HG02884 (cell line): ENCODE measurements at regions not wholly inside any gene's neighbourhood (a gene's known extent, or its start where the extent isn't known, plus 50 kb on each side); places are given as distances from the start of the nearest gene placed in this dataset.

Source experiments
- ATAC-seq: cut with Tn5 transposase; IDR thresholded peaks from one replicate; pipeline ENCODE4 v1.9.1; 2021; ENCODE audit warnings: mild to moderate bottlenecking, moderate library complexity; ENCODE audit not compliant: unreplicated experiment

DNA sequence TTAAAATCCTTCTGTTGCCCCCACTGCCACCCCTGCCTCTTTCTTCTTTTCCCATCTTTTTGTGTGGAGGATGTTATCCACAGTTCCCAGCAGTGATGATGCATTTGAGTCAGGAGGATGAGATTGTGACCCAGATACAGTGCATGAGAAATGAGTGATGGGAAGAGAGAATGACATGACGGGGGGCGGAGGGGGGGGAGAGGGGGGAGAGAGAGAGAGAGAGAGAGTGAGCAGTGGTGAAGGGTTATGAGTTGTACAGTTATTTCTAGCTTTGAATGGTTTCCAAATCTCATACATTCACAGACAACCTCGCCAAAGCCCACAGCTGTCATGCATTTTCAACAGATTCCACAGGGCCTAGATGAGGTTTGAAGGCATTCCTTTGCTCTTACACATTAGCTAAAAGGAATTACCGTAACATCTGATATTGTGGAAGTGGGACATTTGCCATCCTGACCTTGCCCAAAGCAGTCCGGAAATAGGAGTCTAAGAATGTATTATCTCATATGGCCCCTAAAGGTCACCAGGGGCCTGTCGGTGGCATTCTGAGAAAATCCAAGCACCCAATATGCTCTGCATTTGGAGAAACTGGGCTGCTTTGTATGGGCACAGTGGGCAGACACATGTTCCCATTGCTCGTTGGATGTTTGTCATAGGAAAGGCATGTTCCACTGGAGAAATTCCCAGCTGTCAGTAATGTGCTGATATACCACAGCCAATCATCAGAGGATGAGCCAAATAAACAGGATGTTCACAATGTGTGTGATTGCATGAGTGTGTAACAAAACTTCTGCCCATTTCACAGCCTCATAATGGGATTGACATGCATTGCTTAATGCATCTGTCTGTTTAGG is 435.8 kb downstream of the SPRY1 start:
- no peak for ATAC-seq

DNA sequence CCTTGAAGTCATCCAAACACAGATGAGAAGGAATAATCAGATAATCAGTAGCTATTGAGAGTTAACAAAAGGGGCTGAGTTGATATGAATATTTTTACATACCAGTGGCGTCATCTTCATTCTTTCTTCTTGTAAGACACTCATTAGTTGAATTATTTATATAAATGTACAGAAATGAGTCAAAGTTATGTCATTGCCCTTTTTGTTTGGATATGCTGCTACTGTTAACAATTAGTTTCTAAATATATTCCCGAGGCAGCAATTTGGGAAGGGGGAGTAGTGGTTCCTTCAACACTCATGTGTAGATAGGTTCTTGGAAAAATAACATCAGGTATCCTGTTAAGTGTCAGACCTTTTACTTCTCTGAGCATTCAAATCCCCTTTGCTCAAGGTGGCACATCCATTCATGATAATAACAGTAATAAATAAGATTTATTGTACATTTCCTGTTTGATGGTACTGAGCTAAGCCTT is 436.6 kb downstream of the SPRY1 start:
- no peak for ATAC-seq

DNA sequence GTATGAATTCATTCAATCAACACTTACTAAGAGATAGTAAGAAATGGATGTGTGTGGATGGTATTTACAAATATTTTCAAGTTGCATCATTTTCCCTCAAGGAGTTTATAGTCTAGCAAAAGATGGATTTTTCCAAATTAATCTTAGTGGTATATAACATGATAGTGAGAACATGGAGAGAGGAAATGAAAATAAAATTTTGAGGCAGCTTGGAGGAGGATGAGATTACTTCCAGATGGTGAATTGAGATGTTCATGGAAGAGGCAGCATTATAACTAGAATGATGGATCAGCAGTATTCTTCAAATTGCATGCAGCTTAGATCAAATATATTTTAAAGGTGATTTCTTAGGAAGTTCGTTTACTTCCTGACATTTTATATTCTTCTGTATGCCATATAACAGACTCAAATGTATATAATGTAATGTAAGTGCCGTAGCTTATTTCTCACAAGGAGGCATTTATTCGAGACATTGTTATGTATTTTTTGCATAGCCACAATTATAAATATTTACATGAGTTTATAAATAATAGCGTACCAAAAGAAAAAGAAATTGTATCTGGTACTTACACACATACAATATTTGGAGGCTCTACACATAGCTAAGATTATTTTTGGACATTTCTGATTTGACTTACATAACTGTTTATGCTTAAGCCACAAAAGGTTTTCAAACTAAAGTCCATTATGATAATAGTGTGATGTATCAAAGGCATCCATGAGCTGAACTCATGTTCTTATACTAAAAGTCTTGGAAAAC is 439.4 kb downstream of the SPRY1 start:
- ATAC-seq = no peak

DNA sequence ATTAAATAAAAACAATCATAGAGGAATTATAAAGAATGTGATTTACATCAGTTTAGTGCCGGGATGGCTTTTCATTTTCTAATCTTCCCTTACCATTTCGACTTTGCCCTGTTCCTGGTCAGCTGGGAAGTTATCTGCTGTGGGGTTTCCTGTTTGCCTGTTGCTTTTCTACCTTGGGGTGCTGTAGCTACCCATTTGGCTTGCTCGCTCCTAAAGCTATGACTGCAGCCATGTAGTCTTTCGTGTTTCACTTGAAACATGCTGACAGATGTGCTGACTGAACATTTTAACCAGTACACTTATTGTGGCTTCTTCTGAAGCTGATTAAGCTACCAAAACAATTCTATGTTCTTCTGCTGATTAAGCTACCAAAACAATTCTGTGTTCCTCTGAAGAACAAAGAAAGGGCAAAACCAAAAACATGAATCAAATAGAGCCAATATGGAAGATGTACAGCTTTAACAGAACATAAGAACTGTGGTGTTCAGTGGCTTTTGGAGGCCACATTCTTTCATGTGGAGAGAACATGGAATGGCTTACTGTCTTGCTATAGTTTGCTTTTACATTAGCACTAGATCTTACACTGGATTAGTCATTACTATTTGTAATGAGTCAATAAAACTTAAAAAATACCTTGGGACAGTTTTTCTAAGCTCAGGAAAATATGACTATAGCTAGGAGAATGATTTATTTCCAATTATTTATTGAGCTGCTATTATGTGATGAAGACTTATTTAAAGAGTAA is 440.4 kb downstream of the SPRY1 start:
- ATAC-seq = no peak

DNA sequence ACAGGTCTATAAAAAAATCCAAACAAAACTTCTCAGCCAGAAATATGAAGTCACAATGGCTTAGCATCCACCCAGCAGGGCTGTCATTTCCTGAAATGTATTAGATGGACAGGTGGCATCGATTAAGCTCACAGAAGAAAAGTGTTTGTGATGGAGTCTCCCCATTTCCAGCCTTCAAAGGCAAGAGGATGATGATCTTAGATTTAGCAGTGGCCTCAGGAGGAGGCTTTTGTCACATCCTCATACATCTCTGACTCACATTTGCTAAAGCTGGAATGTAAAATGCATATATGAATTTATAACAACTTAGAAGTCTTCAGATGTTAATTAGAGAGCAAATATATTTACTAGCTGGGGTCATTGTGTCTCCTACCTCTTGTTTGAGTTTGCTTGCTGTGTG is 441.9 kb downstream of the SPRY1 start:
- ATAC-seq = no peak

DNA sequence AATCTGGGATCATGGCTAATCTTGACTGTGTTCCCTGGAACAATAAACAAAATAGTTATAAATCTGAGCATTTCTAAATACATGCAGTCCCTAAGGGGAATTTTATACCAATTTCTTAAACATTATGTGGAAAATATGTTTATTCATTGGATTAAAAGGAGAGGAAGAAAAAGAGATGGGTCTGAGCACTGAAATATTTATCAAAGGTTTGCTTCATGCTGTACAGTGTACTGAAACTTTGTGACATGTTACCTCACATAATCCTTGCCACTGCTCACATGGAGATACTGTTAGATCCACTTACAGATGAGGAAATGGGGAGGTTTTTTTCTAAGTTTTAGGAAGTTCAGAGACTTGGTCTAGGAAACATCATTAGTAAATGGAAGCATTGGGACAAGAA is 443.6 kb downstream of the SPRY1 start:
- no peak for ATAC-seq

DNA sequence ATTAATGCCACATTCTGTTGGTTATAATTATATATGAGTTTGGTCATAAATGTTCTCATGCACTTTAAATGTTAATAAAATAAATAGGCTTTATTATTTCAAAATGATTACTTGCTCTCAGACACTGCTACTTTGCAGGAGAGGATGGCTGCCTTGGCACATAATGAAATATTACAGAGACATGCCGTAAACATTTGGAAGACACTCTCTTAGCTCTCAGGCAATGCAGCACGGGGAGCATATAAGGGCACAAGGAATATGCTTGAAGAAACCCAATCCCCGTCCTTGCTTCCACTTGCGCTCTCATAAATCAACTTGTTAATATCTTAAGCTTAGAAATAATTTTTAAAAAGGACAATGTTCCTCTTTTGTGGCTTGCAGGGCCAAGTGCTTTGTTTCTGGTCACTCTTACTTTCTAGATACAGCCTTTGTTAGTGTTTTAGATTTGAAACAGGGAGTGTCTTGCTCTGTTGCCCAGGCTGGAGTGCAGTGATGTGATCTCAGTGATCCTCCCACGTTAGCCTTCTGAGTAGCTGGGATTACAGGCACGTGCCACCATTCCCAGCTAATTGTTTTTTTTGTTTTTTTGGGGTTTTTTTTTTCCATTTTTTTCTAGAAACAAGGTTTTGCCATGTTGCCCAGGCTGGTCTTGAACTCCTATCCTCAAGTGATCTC is 445.0 kb downstream of the SPRY1 start:
- ATAC-seq = no peak

DNA sequence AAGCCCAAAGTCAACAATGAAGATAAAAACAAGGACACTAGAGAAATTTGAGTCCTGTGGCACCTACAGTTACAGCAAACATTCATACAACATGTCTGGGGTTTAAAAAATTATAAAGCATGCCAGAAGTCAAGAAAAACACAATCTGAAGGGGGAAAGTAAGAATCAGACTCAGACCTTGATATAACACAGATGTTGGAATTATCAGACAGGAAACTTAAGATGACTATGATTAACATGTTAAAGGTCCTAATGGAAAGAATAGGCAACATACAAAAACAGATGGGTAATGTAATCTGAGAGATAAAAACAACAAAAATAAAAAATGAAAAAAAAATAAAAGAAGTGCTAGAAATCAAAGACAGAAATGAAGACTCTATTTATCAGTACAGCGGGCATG is 446.5 kb downstream of the SPRY1 start:
- ATAC-seq = no peak

DNA sequence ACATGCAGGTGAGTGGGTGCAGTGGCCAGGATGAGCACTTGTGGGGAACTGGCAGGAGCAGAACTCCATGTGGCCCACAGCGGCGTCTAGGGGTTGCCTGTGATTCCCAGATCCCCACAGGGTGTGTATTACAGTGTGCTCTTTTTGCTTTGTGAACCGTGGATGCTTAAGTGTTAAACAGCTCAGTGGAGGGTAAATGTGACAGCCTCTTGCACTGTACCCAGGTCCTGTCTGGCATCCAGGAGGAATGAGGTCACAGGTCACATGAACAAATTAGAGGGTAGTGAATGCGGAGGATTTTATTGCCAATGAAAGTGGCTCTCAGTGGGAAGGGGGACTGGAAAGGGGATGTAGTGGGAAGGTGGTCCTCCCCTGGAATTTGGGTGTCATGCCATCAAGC is 447.8 kb downstream of the SPRY1 start:
- no peak for ATAC-seq

DNA sequence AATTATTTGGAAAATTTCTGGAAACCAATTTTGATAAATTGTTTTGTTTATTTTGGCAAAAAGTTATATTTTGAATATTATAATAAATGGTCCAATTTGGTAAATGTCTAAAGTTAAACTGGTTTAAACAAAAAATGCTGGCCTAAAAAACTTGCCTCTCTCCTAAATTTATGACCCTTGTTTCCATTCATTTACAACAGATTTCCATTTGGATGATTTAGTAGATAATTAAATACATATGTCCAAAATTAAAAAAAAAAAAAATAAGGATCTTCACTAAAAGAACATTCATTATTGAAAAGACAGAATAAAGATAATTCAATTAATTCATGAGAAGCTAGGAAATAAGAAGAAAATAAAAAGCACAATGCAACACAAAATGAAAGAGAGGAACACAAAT is 449.5 kb downstream of the SPRY1 start:
- no peak for ATAC-seq

DNA sequence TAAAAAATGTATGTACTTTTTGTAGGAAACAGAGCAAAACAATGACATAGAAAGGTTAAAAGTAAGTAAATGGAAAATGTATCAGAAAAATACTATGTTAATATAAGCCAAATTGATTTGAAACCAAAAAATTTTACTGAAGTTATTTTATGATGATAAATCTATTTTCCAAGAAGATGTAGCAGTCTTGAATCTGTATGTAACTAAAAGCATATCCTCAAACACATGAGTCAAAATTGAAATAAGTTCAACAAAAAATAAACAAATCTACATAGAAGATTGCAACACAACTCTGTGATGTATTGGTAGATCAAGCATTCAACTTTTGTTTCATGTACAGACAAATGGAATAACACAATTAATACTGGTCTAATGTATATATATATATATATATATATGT is 450.0 kb downstream of the SPRY1 start:
- no peak for ATAC-seq

DNA sequence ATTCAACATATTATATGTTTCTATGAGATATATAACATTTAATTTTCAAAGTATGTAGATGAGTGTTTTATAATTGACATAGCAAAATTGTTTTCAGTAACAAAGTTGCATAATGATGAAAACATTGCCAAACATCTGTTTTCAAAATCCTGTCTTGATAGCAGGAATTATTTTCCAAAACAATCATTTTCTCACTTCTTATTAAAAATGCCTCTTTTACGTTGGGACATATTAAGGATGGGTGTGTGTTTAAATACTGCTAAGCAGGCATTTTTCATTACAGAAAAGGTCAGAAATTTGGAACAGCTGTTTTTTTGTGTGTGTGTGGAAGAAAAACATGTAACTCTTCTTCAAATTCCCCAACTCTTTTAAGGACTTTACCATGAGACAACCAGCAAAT is 452.0 kb downstream of the SPRY1 start:
- no peak for ATAC-seq

DNA sequence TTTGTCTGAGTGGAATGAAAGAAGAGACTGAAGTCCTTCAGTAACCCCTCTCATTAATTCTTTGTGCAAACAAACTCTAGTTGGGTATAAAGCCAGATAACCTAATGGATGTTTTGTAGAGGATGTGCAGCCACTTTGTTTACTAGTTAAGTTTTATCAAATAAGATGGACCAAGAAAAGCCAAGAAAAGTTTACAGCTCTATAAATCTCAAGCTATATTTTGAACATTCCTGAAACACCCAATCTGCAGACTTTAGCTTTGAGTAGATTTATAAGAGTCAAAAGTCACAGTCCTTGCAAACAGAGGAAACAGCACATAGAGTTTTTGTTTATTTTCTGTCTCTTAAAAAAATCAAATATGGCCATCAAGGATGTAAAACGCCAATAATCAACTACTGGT is 452.9 kb downstream of the SPRY1 start:
- no peak for ATAC-seq

DNA sequence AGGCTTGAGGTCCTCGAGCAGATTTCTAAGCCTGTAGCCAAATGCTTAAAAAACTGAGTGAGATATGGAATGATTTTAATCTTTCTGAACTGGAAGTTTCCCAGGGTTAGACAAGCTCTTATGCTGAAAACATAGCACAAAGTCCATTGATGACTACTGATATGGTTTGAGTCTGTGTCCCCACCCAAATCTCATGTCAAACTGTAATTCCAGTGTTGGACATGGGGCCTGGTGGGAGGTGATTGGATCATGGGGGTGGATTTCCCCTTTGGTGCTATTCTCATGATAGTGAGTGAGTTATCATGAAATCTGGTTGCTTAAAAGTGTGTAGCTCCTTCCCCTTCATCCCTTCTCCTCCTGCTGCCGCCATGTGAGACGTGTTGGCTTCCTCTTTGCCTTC is 454.9 kb downstream of the SPRY1 start:
- ATAC-seq = no peak

DNA sequence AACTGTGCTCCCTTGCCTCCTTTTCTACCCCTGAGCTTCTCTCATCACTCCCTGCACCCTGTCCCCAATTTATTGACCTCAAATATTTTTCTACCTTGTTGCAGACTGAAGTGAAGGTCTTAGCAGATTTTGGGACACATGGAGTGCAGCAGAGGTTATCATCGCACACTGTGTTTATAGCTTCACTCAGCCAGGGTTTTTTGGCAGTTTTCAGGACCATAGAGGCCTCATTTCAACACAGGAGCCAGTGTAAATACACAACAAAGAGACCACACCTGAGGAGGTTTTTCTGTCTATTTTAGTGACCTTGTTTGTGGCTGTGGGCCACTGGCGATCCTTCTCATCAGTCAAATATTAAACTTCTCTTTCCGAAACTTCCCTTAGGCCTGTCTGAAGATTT is 457.1 kb downstream of the SPRY1 start:
- ATAC-seq = no peak

DNA sequence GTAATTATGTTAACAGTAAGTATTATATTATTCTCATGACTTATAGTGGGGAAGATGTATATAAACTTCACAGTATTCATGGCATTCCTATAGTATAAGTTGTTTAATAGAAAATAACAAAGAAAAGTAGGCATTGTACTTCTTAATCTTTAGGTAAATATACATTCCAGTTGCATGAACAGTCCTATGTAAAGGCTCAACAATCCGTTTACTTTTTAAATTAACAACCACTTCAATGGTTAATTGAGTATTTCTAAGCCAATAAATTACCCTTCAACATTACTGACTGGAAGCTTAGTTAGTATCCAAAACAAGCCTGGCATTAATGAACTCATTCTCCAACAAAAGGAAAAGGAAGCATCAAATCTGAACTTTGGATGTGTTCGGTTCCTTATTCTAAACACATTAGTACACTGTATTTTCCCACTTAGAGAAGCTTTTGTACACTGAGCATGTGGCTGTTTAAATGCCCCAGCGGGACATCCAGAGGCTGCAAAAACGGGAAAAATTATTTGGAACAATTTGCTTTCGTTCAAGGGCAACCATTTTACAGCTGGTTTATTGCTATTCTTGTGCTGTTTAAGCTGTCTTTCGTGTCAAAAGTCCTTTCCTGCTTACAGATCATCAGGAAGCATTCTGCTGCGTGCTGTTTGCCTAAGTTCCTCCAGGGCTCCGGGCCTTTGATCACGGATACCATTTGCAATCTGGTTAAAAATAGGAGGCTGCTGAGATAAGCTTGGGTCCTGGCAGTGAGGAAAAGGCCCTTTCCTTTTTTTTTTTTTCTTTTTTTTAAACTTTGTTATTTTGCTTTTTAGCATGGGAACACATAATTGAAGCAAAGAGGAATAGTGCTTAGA is 460.3 kb downstream of the SPRY1 start:
- no peak for ATAC-seq

DNA sequence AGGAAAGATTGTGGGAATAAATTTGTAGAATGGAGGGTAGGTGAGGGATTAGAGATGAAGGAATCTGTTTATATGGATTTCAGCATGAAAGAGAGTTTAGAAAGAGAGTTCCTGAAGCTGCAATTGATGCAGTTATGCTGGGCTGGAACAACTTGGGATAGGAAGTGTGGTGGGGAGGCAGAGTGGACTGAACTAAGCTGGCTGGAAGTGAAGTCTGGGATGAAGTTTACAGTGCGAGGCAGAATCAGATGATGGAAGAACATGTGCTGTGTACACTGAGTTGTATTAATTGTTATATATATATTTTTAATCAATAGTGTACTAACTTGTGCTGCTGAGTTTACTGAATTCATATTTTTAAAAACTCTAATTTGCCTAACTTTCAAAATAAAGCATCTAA is 461.9 kb downstream of the SPRY1 start:
- no peak for ATAC-seq

DNA sequence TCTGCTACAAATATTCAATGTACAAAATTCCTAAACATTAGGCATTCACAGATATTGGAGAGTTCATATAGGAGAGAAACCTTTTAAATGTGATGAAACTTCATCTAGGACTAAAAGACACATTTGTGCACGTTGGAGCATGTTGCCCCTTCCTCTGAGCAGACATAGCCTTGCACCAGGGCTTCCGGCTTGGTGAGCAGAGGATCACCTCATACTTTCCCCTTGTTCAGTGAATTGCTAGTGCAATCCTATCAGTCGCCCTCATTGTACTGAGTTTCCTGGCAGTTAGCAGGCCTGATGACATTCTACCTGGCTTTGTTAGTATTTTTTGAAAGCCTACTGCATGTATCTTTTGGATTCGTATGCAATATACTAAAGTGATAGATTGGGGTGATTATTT is 466.2 kb downstream of the SPRY1 start:
- no peak for ATAC-seq

DNA sequence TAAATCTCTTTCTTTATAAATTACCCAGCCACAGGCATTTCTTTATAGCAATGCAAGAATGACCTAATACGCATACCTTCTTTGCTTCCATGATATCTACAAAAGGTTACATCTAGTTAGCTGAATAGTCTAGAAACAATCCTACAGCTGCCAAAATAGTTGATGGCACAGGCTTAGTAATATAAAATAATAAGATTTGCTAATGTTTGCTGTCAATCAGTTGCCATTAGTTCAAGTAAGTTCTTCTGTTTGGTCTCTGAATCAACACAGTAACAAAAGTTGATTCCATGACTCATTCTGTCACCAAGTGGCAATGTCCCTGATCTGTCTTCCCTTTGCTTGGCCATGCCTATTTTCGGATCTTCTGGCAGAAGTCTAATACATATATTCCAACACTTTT is 470.2 kb downstream of the SPRY1 start:
- ATAC-seq = no peak

DNA sequence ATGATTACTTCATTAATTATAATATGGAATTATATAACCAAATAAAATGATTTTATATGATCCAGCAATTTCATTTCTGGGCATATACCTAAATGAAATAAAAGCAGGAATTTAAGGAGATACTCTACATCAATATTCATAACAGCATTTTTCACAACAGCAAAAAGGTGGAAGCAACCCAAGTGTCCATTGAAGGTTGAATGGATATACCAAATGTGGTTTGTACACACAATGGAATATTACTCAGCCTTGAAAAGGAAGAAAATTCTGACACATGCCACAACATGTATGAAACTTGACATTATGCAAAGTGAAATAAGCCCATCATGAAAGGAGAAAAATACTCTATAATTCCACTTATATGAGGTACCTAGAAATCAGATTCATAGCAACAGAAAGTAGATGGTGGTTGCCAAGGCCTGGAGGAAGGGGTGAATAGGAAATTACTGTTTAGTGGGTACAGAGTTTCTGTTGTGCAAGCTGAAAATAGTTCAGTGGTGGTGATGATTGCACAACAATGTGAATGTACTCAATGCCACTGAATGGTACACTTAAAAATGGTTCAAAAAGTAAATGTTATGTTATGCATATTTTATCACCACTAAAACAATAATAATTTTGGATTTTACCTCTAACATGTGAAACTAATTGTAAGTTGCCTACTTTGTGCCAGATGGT is 471.5 kb downstream of the SPRY1 start:
- ATAC-seq = no peak
